HUDEP-2 (cell line): ENCODE measurements at regions not wholly inside any gene's neighbourhood (a gene's known extent, or its start where the extent isn't known, plus 50 kb on each side); places are given as distances from the start of the nearest gene placed in this dataset.
A peak's percentile ranks its signal among the peaks of the same experiment; 100 is the strongest.
"Not testable (repeated sequence)": the region's sequence is repeated elsewhere in the genome, so short reads cannot be mapped to it uniquely, and the experiment has no call there.

Experiments
- DNase-seq, 76 experiments: peaks; one replicate each; lab custom pipeline; 2025; ENCODE audit not compliant: unreplicated experiment in 76 of 76; lab: John Stamatoyannopoulos, UW

DNA sequence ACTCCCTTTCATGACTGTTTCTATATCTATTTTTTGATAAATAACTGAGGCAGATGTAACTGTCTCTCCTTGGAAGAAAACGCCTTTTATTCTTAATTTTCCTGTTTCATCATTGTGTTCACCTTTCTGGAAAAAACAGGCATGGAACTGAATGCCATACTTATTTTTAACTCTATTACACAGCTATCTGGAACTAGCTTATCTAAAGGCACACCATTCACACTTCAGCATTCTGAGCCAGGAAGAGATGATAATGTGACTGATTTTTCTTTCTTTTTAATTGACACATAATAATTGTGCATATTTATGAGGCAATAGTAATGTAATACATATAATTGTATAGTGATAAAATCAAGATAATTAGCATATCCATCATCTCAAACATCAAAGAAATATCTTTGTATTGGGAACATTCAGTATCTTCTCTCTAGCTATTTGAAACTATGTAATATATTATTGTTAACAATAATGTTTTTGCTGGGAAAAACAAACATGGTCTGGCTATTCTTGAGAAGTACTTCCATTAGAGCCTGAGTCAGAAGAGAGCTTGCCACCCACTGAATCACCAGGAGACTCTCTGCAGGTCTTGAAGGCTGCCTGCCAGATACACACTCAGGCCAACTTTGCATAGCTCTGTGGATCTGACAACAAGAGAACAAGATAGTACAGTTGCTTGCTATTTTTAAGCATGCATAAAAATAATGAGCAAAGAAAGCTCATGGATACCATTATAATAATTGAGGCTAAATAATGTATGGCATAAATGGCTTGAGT lies 501.0 kb upstream of the EDIL3 start:
- no peak for DNase-seq

DNA sequence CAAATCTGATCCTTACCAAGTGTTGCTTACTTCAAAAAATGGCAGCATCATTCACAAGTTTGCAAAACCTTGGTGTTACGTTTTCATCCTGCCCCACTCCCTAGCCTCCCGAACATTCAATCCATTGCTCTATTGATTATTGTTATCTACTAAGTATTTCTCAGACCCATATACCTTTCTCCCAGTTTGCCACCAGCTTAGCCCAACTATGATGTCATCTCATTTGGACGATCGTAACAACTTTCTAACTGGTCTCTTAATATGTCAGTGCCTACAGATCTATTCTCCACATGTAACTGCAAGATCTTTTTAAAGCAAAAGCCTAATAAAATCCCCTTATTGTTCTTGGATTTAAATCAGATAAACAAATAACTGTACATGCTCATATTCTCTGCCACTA lies 497.1 kb upstream of the EDIL3 start:
- DNase-seq, result no peak

DNA sequence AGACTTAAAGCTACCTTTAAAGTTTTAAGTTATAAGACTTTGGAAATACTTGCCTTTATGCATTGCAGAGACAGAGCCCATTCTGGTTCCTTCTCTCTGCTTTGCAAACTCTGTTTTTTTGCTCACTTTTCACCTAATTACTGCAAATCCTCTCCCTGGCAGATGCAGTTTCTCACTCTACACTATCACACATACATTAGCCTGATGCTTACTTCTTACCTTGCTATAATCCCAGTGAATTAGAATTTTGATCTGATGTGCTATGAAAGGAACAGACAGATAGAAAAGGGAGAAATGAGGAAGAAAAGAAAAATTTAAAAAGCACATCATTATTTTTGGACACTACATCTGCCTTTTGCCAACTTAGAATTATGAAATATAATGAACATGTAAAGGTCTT lies 489.5 kb upstream of the EDIL3 start:
- DNase-seq, result no peak

DNA sequence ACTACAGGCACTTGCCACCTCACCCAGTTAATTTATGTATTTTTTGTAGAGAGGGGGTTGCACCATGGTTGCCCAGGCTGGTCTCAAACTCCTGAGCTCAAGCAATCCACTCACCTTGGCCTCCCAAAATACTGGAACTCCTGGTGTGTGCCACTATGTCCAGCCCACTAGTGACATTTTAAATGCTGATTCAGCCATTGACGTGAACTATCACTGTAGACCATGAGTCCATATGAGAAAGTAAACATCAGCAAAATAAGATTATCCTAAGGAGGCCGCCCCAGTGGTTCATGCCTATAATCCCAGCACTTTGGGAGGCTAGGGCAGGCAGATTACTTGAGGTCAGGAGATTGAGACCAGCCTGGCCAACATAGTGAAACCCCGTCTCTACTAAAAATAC lies 488.1 kb upstream of the EDIL3 start:
- no peak for DNase-seq

DNA sequence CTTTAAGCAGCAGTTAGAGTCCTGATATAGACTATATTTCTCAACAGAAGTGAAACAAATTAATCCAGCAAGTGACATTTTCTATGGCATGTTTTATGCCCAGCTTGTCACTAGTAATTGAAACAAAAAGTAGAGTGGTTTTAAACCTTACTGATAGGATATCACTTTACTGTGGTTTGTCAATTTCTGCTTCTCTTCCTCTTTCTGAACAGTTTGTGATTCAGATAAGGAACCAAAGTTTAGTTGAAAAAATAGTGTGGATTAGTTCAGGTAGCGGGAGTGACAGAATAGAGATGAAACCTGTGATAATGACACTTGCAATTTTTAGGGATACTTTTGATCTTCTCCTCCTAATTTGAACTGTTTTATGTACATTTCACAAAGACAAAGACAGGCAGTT lies 485.7 kb upstream of the EDIL3 start:
- peak in 1 of 76 experiments; percentile 2 for DNase-seq

DNA sequence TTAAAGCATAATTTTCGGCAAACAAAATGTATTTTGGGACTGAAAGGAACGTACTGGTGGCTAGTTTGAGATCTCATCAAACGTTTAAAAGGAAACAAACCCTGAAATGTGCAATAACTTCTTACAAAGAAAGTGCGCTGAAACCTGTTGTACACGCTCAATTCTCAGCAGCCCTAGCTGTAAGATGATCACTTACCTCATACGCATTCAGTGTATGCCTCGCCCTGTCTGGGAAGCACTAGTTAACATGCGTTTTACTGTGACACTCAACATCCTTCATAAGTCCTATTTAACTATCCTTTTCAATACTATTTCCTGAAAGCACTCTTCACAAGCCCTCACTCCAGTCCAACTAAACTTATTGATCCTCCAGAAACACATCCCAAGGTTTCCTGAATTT lies 485.0 kb upstream of the EDIL3 start:
- DNase-seq, result no peak

DNA sequence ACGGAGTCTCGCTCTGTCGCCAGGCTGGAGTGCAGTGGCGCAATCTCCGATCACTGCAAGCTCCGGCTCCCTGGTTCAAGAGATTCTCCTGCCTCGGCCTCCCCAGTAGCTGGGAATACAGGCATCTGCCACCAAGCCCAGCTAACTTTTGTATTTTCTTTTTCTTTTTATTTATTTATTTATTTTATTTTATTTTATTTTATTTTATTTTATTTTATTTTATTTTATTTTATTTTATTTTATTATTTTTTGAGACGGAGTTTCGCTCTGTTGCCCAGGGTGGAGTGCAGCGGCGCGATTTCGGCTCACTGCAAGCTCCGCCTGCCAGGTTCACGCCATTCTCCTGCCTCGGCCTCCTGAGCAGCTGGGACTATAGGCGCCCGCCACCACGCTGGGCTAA lies 479.3 kb upstream of the EDIL3 start:
- DNase-seq, result not testable (repeated sequence)

DNA sequence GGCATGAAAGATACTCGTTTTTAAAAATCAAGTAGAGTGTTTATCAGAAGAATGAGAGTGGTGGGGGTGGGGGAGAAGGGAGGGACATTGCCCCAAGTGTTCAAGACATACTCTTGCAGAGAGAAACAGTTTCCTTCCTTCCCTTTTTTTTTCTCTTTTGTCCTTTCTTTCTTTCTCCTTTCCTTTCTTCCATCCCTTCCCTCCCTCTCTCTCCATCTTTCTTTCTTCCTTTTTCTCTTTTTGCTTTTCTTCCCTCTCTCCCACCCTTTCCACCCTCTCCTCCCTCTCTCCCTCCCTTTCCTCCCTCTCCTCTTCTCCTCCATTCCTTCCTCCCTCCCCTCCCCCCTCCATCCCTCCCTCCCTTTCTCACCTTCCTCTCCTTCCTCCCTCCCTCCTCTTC lies 478.3 kb upstream of the EDIL3 start:
- no peak for DNase-seq

DNA sequence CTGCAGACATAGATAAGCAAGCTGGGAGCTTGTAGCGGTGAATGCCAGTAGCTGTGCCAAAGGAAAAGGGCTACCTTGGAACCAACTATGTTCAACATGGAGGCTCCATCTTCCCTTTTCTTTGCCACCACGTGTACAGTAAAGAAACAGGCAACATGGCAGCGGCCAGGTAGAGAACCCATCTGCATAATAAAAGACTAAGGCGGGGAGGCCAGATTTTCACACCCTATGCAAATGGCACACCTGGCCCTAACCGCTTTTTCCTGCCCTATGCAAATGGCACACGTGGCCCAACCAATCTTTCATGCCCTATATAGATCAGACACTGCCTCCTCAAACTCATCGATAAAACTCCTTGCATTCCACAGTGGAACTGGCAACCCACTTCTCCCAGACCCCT lies 477.5 kb upstream of the EDIL3 start:
- DNase-seq, result no peak

DNA sequence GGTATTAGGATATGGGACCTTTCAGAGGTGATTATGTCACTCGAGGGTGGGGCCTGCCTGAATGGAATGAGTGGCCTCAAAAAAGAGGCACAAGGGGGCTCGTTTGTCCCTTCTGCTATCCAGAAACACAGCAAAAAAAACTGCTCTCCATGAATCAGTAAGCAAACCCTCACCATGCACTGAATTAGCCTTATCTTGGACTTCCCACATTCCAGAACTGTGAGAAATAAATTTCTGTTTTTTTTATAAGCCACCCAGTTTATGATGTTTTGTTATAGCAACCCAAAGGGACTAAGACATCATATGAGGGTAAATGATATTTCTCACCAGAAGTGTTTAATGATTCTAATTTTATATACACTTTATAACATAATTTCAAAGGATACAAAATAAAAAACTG lies 476.6 kb upstream of the EDIL3 start:
- no peak for DNase-seq

DNA sequence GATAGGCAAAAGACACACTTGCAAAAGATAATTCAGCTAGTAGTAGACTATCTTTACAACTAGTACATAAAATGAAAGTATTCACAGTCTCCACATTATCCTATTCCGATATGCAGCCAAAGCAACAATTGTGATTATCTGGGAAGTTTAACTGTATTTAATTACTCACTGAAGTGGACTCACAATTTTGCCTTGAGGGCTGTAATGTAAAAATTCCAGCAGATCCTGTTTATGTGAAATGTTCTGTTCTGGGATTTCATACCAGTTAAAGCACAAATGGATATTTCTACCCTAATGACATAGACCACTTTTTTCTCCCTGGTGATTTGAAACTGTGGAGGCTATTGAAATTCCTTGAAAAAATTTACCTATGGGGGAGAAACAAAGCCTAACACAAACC lies 474.4 kb upstream of the EDIL3 start:
- DNase-seq, result no peak

DNA sequence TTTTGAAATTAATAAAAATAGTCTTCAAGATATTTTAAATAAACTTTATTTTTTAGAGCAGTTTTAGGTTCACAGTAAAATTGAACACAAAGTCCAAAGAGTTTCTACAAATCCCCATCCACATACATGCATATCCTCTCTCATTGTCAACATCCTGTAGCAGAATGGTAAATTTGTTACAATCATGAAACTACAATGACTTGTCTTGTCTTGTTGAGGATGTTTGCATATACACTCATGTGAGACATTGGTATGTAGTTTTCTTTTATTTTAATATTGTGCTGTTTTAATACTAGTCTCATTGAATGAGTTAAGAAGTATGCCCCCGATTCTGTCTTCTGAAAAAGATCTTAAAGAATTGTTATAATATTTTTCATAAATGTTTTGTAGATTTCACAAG lies 447.0 kb upstream of the EDIL3 start:
- DNase-seq, result no peak

DNA sequence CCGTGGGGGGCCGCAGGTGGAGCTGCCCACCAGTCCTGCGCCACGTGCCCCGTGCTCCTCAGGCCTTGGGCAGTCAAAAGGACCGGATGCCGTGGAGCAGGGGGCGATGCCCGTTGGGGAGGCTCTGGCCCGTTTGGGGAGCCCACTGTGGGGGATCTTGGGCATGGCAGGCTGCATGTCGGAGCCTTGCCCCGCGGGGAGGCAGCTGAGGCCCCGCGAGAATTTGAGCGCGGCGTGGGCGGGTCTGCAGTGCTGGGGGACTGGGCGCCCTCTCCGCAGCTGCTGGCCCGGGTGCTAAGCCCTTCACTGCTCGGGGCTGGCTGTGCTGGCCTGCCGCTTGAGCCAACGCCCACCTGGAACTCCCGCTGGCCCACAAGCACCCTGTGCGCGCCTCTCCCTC lies 445.6 kb upstream of the EDIL3 start:
- DNase-seq, result no peak

DNA sequence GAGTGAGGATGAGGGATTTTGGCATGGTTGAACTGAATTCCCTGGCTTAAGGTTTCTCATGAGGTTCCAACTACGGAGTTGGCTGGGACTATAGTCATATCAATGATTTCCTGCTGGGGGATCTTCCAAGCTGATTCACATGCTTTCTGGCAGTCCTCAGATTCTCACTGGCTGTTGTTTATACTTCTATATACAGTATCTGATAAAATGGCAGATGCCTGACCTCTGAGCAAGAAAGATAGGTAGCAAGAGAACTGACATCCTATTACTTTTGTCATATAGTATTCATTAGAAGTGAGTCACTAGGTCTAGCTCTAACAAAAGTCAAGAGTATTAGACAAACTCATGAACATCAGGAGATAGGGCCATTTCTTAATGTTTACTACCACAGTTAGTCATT lies 440.9 kb upstream of the EDIL3 start:
- no peak for DNase-seq

DNA sequence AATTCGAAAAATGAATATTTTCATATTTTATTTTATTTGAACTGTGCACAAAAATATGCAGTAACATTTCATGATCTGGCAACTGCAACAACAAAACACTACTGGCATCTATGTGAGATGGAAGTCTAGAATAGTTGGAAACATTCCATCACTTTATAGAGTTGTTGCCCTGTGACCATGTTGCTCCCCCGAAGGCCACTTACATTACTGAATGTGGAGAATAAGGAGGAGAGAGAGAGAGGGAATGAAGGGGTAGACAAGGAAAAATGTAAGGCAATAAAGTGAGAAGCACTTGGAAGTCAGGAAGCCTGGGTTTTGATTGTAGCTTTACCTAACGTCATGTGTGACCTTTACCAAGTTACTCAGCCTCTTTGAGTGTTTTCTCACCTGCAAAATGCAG lies 437.2 kb upstream of the EDIL3 start:
- DNase-seq, result no peak

DNA sequence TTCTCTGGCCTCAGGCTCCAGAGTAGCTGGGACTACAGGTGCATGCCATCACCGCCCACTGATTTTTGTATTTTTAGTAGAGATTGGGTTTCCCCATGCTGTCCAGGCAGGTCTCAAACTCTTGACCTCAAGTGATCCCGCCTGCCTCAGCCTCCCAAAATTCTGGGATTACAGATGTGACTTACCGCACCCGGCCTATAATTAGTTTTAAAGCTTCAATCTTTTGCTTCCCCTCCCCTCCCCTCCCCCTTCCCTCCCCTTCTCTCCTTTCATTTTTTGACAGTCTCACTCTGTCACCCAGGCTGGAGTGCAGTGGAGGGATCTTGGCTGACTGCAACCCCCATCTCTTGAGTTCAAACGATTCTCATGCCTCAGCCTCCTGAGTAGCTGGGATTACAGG lies 433.3 kb upstream of the EDIL3 start:
- DNase-seq, result no peak

DNA sequence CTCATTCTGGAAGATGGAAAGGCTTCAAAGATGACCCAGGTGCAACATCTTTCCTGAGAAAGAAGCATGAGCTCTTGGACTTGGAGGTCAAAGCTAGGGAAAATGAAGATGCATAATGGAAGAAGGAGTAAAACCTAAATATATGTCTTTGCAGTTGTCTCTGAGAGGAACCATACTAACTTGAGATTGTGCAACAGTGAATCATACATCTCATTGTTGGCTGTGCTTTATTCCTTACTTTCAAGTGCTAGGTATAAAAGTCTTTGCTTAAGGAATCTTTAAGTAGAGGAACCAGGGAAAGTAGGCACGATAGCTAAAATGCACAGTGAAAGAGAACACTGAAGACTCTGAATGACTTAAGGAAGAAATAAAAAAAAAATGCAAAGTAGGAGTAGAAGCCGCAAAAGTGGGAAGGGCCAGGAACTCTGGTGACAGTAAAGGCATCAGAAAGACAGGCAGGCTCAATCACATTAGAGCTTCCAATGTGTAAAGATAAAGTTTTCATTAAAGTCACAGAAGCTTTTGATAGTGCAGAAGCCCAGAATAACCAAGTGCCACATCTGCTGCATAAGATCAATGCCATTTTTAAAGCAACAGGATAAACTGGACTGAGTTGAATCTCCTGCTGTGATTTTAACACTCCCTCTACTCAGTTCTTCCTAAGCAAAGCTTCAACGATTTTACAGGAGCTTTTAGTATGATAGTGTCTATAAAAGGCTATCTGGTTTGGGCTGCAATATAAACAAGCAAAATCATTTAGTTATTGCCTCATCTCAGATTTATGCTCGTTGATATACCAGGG lies 432.3 kb upstream of the EDIL3 start:
- no peak for DNase-seq

DNA sequence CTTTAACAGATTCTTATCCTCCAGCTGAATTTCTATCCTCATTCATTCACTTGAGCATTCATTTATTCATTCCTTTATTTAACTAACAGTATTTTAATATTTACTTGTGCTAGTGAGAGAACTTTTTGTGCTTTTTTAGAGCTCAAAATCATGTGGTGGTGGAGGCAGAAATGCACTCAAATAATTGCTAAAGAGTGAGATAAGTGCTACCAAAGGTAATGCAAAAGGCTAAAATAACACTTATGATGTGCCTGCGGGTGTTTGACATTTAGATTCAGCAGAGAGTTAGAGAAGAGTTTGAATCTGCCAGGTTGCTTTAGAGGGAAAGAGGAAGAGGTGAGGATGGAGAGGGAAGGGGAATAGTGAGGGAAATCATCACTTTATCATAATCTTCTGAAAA lies 431.5 kb upstream of the EDIL3 start:
- DNase-seq, result no peak

DNA sequence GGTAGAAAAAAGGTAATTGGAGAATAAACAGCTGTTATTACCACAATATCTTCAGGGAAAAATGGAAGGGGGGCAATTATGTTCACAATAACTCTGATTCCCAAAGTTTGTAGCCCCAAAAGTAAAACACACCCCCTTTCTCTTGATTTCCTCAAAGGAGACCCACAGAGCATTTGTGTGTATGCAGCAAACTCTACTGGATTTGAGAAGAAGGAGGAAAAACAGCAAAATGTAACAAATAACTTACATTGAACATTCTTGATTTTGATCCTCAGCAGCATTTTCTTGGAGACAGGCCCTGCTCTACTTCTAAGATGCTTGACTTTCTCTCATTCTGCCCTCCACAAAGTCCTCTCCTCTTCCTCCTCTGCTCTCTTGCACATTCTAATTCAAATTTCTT lies 420.8 kb upstream of the EDIL3 start:
- DNase-seq, result no peak

DNA sequence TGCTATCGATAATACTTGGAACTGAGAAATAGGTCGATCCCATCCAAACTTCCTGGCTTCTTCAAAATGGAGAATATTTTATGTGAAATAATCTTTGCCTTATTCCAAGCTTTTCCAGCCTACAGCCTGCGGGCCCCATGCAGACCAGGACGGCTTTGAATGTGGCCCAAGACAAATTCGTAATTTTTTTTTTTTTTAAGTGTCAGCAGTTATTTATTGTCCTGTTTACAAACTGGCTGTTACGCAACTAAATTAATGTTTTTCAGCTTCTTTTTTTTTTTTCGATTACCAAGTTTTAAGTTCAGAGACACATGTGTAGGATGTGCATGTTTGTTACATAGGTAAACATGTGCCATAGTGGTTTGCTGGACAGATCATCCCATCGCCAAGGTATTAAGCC lies 411.7 kb upstream of the EDIL3 start:
- no peak for DNase-seq

DNA sequence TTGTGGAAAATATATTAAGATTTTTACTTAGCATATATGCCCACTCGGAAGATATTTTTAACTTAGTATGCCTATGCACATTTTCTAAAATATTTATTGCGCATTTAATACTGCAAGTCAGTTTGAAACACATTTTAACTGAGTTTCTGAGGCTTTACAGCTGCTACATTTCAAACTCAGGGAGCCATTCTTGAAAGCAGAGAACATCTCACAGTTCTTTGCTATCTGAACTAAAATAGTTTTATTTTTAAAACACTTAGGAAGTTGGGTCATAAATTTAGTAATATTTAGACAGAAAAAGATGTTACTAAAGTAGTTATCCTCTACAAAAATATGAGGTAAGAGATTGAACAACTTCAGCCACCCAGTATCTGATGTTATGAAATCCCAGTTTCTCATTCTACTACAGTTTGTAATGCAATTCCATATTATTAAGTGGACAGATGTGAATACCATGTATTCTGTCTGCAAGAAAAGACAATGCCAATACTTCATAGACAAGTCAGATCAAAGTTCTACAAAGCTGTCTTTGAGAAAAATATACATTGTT lies 409.9 kb upstream of the EDIL3 start:
- DNase-seq, result no peak

DNA sequence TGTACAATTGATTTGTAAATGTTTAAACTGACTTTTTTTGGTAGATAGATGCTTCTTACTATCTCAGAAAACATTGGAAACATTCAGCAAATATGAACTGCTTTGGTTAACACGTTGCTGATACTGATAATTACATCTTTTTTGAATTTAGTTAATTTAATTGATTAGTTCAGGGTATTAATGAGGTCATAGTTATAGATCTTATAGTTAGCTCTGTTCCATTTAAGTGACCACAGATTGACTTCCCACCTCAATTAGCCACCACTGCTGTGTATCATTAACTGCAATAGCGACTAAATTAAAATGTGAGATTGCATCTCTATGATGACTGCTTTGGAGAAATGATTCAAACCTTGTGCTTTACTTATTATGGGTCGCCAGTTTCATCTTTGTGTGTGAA lies 407.1 kb upstream of the EDIL3 start:
- DNase-seq, result no peak
